ENCODE measurements at regions not wholly inside any gene's neighbourhood (a gene's known extent, or its start where the extent isn't known, plus 50 kb on each side); places are given as distances from the start of the nearest gene placed in this dataset.
"Not testable (repeated sequence)": the region's sequence is repeated elsewhere in the genome, so short reads cannot be mapped to it uniquely, and the experiment has no call there.

GRCh38 chr16:21514474-21514840 lies 84.9 kb upstream of the METTL9 start:
- DNase-seq (ENCODE audit: low read depth in 2 of 3, low spot score in 1 of 3): not testable (repeated sequence)

- DNase-seq (ENCODE audit: low read depth in 2 of 3, low spot score in 1 of 3): not testable (repeated sequence)
Observed at GRCh38 chr16:21516705-21517040, 82.7 kb upstream of the METTL9 start.

- not testable (repeated sequence) for DNase-seq (ENCODE audit: low read depth in 2 of 3, low spot score in 1 of 3)
Observed at GRCh38 chr16:21517263-21517662, 82.1 kb upstream of the METTL9 start.

DNA sequence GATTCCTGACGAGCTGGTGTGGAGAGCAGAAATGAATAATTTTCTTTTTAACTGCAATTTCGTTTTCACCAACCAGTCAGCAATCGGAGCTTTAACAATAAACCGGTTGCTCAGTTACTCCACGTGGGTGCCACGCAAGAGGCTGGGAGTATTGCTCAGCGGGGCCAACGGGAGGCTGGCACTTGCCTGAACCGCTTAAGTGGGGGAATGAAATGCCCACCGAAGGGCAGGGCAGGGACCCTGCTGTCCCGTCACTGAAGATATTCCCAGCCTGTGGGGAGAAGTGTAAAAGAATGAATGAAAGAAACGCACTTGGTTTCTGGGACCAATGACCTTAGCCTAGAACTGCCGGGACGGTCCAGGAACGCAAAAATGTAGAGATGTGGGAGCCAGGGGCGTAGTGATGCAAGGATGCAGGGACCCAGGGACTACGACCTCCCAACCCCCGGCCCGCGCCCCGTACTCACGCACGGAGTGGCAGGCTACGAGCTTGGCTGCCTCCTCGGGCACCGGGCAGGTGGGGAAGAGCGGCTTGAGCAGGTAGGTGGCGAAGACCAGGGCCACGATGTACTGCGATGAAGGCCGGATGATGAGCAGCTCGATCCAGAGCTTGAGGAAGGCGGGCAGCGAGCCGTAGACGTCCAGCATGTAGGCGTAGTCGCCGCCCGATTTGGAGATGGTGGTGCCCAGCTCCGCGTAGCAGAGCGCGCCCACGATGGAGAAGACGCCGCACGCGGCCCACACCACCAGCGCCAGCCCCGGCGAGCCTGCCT lies 79.8 kb upstream of the METTL9 start:
- DNase-seq (ENCODE audit: low read depth in 2 of 3, low spot score in 1 of 3): not testable (repeated sequence)

DNA sequence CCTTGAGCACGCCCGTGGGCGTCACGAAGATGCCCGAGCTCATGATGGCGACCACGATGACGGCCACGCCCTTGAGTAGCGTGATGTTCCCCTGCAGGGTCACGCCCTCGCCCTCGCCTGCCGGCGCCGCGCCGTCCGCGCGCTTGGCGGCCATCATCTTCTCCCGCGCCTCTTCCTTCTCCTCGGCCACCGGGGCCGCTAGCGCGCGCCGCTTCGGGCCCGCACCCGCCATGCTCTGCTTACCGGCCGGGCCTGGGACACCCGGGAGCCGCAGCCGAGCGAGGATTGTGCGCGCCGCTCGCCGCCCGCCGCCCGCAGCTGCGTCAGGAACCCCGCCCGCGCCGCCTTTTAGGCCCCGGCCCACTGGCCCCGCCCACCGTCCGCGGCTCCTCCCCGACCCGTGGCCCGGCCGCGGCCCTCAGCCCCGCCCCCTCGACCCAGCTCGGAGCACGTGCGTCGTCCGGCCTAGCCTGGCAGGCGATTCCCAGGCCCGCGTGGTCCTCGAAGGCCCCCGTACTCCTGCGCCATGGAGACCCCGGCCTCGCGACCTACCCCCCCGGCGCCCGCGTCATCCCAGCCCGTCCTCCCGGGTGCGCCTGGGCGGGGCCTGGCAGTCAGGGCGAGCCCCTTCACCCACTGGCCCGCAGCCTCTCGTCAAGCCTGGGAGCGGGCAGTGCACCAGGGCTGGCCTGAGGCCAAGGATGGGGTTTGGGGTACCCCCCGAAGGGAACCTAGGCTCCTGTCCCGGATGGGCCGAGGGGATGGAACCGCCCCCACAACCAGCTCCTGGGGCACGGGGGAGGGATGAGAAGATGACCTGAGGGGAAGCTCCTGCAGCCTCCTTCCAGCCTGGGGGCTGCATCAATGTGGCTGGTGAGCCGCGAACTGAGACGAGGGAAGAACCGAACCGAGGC lies 79.0 kb upstream of the METTL9 start:
- peak; percentile 95 to 99 (median 98) for DNase-seq (ENCODE audit: low read depth in 2 of 3, low spot score in 1 of 3)

- DNase-seq (ENCODE audit: low read depth in 2 of 3, low spot score in 1 of 3): not testable (repeated sequence)
Observed at GRCh38 chr16:21521048-21521389, 78.4 kb upstream of the METTL9 start.

DNA sequence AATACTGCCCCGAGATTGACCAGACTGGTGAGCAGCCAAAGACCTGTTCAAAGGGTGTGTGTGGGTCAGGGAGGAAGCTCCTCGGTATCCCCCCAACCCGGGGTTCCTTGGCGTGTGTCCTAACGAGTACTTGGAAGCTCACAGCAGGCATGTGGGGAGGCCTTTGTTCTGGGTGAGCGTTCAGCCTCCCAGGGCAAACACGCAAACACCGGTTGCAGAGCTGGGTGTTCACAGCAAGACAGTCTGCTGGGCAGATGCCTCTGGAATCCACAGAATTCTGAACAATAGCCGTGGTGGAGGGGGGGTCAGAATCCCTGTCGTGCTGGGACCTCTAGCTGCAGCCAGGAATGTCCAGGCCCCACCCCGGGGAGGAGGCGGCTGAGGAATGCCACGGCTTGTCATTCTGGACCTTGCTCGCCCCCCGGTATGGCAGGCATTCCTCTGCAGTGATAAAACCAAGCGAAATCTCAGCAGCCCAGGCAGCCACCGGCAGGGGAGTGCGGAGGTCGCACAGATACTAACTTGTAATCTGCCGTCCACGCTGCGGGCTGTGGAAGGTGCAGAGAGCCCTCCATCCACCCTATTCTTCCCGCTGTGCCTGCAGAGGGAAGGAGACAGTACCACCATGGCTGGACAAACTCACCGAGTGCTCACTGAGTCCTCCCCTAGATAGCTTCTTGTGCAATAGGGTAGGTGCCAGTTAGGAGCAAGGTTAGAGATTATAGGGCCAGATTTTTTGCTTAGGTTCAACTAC lies 77.8 kb upstream of the METTL9 start:
- not testable (repeated sequence) for DNase-seq (ENCODE audit: low read depth in 2 of 3, low spot score in 1 of 3)

DNA sequence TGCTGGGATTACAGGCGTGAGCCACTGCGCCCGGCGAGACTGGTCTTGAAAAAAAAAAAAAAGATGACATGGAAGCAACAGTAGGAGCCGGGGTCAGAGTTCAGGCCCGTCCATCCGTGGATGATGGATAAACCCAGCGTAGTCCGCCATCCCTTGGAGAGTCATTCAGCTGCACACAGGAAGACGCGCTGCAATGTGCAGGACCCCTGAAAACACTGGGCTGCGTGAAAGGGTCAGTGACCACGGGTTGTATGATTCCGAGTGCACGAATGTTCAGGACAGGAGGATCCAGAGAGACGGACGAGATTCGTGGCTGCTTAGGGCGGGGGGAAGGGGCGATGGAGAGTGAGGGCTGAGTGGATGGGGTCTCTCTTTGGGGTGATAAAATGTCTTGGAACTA lies 76.5 kb upstream of the METTL9 start:
- DNase-seq (ENCODE audit: low read depth in 2 of 3, low spot score in 1 of 3): not testable (repeated sequence)

GRCh38 chr16:21523411-21524067 lies 75.8 kb upstream of the METTL9 start:
- DNase-seq (ENCODE audit: low read depth in 2 of 3, low spot score in 1 of 3): no peak

GRCh38 chr16:21524068-21524751 lies 75.2 kb upstream of the METTL9 start:
- no peak for DNase-seq (ENCODE audit: low read depth in 2 of 3, low spot score in 1 of 3)

DNA sequence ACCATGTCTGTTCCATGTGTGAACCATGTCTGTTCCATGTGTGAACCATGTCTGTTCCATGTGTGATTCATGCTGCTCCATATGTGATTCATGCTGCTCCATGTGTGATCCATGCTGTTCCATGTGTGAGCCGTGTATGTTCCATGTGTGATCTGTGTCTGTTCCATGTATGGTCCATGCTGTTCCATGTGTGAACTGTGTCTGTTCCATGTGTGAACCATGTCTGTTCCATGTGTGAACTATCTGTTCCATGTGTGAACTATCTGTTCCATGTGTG lies 74.7 kb upstream of the METTL9 start:
- not testable (repeated sequence) for DNase-seq (ENCODE audit: low read depth in 2 of 3, low spot score in 1 of 3)

DNA sequence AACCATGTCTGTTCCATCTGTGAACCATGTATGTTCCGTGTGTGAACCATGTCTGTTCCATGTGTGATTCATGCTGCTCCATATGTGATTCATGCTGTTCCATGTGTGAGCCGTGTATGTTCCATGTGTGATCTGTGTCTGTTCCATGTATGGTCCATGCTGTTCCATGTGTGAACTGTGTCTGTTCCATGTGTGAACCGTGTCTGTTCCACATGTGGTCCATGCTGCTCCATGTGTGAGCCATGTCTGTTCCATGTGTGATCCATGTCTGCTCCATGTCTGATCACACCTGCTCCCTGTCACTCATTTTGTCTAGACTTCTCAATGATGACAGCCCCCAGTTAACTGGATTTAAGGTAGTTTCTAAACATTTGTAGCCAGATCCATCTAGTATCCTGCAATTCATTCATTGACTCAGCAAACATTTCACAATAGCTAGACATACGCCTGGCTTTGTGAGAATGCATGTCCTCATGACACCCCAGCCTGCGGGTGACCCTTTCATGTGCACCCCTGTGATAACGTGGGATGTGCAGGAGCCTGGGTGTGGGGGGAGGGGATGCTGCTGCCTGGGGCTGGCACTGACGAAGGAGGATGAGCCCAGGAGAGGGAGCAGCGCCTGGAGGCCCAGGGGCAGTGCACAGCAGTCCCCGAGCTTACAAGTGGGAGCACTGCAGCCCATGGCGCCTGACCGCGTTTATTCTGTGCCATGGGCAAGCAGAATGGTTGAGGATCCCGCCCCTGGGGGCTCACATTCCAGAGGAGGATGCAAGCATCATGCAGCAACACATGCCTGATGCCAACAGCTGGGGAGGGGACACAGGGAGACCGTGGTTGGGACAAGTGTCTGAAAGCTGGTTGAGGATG lies 74.1 kb upstream of the METTL9 start:
- not testable (repeated sequence) for DNase-seq (ENCODE audit: low read depth in 2 of 3, low spot score in 1 of 3)

- not testable (repeated sequence) for DNase-seq (ENCODE audit: low read depth in 2 of 3, low spot score in 1 of 3)
Observed at GRCh38 chr16:21525956-21526922, 73.1 kb upstream of the METTL9 start.

- DNase-seq (ENCODE audit: low read depth in 2 of 3, low spot score in 1 of 3): no peak
Observed at GRCh38 chr16:21526923-21527807, 72.2 kb upstream of the METTL9 start.

GRCh38 chr16:21529060-21529658 lies 70.2 kb upstream of the METTL9 start:
- DNase-seq (ENCODE audit: low read depth in 2 of 3, low spot score in 1 of 3): not testable (repeated sequence)

- not testable (repeated sequence) for DNase-seq (ENCODE audit: low read depth in 2 of 3, low spot score in 1 of 3)
Observed at GRCh38 chr16:21530729-21531383, 68.5 kb upstream of the METTL9 start.

DNA sequence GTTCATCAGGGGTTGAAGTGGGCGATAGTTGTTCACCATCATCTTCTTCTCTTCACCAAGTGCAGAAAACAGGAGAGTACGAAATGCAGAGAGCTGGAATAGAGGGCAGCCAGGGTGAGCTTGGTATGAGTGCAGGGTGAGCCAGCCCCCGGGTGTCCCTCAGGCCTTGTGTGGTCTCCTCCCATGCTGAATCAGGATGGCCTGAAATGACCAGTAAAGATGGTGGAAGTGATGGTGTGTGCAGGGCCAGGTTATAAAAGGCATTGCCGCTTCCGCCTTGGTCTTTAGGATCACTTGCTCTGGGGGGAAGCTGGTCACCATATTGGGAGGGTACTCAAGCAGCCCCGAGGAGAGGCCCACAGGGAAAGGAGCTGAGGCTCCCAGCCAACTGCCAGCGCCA lies 66.4 kb upstream of the METTL9 start:
- DNase-seq (ENCODE audit: low read depth in 2 of 3, low spot score in 1 of 3): not testable (repeated sequence)

Data from stimulated activated CD4-positive, alpha-beta T cell treated with anti-CD3 and anti-CD28 coated beads, Interleukin-12 subunit alpha, Interleukin-12 subunit beta, amount 100 ng/mL, for 48 hours (primary cell).